HG02981 (cell line): ENCODE measurements at regions not wholly inside any gene's neighbourhood (a gene's known extent, or its start where the extent isn't known, plus 50 kb on each side); places are given as distances from the start of the nearest gene placed in this dataset.
"Not testable (repeated sequence)": the region's sequence is repeated elsewhere in the genome, so short reads cannot be mapped to it uniquely, and the experiment has no call there.

Experiments used
- ATAC-seq: cut with Tn5 transposase; IDR thresholded peaks from one replicate; pipeline ENCODE4 v1.9.1; 2021; ENCODE audit warnings: mild to moderate bottlenecking, moderate library complexity; ENCODE audit not compliant: unreplicated experiment

GRCh38 chr17:68135141-68135887, 99.8 kb downstream of the KPNA2 start:
- no peak for ATAC-seq

- no peak for ATAC-seq
Measured at GRCh38 chr17:68141050-68141449, 105.5 kb downstream of the KPNA2 start.

GRCh38 chr17:68142595-68142994, 105.2 kb upstream of the AMZ2 start:
- ATAC-seq: no peak

GRCh38 chr17:68143425-68143824, 104.4 kb upstream of the AMZ2 start:
- ATAC-seq: no peak

GRCh38 chr17:68145088-68145487, 102.8 kb upstream of the AMZ2 start:
- ATAC-seq: no peak

- ATAC-seq: no peak
Measured at GRCh38 chr17:68148936-68149335, 98.9 kb upstream of the AMZ2 start.

- ATAC-seq: no peak
Measured at GRCh38 chr17:68152161-68152571, 95.7 kb upstream of the AMZ2 start.

- no peak for ATAC-seq
Measured at GRCh38 chr17:68155692-68156091, 92.2 kb upstream of the AMZ2 start.

- no peak for ATAC-seq
Measured at GRCh38 chr17:68161644-68162428, 86.0 kb upstream of the AMZ2 start.

GRCh38 chr17:68168273-68169164, 79.3 kb upstream of the AMZ2 start:
- ATAC-seq: not testable (repeated sequence)

GRCh38 chr17:68169165-68169821, 78.5 kb upstream of the AMZ2 start:
- ATAC-seq: not testable (repeated sequence)

- no peak for ATAC-seq
Measured at GRCh38 chr17:68169840-68170239, 78.0 kb upstream of the AMZ2 start.

- ATAC-seq: no peak
Measured at GRCh38 chr17:68170246-68170645, 77.6 kb upstream of the AMZ2 start.

GRCh38 chr17:68172461-68172954, 75.3 kb upstream of the AMZ2 start:
- ATAC-seq: peak; percentile 68

GRCh38 chr17:68175416-68175815, 72.4 kb upstream of the AMZ2 start:
- ATAC-seq: no peak

GRCh38 chr17:68175905-68176304, 71.9 kb upstream of the AMZ2 start:
- ATAC-seq: no peak

GRCh38 chr17:68176718-68177117, 71.1 kb upstream of the AMZ2 start:
- no peak for ATAC-seq

- ATAC-seq: no peak
Measured at GRCh38 chr17:68178831-68179230, 69.0 kb upstream of the AMZ2 start.

GRCh38 chr17:68179236-68179925, 68.5 kb upstream of the AMZ2 start:
- ATAC-seq: no peak

GRCh38 chr17:68179926-68180285, 67.9 kb upstream of the AMZ2 start:
- ATAC-seq: no peak
